ENCODE measurements at regions not wholly inside any gene's neighbourhood (a gene's known extent, or its start where the extent isn't known, plus 50 kb on each side); places are given as distances from the start of the nearest gene placed in this dataset.

DNA sequence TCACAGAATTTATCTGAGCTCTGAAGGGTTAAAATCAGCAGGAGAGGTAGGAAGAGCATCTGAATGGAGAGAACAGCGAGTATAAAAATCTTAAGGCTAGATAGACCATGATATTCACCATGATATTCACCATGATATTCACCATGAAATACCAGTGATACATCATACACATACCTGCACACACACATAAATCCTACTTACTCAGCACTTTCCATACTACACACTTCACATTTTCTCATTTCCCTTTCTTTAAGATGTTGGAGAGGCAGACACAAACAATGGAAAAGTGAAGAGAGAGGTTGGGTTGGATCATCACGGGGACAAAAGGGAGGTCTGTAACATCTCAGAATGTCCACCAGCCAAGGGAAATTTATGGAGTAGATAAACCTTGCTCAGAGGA is 66.4 kb upstream of the ATP10B start:
- DNase-seq: no peak
- Histone ChIP-seq H3K9me3 (ENCODE audit: control insufficient read depth in 2 of 3, insufficient read depth in 1 of 3, low read length in 3 of 3) (no peaks in the 10 kb centered on the region), H3K4me1 (ENCODE audit: control insufficient read depth in 2 of 3, insufficient read depth in 2 of 3, low read depth in 1 of 3, low read length in 3 of 3) (peaks cover 0 to 2% (median 0%) of the 10 kb centered on the region in 3 donors), H3K27ac (ENCODE audit: low read depth in 2 of 2, low read length in 2 of 2) (no peak overlapping the region), H3K27me3 (ENCODE audit: control insufficient read depth, insufficient read depth, low read length) (no peaks in the 10 kb centered on the region), H3K9ac (ENCODE audit: low read length in 3 of 3) (no peak overlapping the region), H3K36me3 (ENCODE audit: control insufficient read depth in 2 of 3, insufficient read depth in 3 of 3, low read length in 3 of 3) (no peaks in the 10 kb centered on the region), H3K4me3 (ENCODE audit: low read length in 3 of 3) (no peak overlapping the region)
- intact Hi-C loops (cut with DNase I): no loop called here
- TF ChIP-seq, protein P1, sequence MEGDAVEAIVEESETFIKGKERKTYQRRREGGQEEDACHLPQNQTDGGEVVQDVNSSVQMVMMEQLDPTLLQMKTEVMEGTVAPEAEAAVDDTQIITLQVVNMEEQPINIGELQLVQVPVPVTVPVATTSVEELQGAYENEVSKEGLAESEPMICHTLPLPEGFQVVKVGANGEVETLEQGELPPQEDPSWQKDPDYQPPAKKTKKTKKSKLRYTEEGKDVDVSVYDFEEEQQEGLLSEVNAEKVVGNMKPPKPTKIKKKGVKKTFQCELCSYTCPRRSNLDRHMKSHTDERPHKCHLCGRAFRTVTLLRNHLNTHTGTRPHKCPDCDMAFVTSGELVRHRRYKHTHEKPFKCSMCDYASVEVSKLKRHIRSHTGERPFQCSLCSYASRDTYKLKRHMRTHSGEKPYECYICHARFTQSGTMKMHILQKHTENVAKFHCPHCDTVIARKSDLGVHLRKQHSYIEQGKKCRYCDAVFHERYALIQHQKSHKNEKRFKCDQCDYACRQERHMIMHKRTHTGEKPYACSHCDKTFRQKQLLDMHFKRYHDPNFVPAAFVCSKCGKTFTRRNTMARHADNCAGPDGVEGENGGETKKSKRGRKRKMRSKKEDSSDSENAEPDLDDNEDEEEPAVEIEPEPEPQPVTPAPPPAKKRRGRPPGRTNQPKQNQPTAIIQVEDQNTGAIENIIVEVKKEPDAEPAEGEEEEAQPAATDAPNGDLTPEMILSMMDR (IDR thresholded peaks at IDR 0.05; ENCODE audit: borderline replicate concordance, extremely low read depth, insufficient read depth): no peak
- no peak for FAIRE-seq

DNA sequence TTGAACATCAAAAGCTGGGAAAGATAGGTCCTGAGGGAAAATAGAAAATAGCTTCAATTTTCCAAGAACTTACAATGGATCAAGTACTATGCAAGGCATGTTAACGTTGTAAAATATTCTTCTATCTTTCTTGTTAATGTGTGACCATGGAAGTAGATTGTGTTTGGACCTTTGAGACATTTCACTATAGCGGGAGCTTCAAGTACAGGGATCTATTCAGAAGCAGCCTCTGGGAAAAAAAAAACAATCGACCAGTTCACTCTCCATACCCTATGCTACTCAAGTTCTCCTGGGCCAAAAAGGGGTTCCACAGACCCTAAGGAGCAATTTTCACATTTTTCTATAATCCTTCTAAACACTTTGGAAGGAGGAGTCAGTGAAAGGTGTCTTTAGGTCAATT is 54.1 kb upstream of the ATP10B start:
- DNase-seq (no peak), FAIRE-seq (no peak)
- H3K9ac ChIP-seq (ENCODE audit: low read length in 3 of 3): no peak overlapping the region
- no peak overlapping the region for H3K4me3 ChIP-seq (ENCODE audit: low read length in 3 of 3)
- no peak overlapping the region for H3K27ac ChIP-seq (ENCODE audit: low read depth in 2 of 2, low read length in 2 of 2)
- H3K4me1 ChIP-seq (ENCODE audit: control insufficient read depth in 2 of 3, insufficient read depth in 2 of 3, low read depth in 1 of 3, low read length in 3 of 3): no peaks in the 10 kb centered on the region
- intact Hi-C loops (cut with DNase I): no loop called here
- no peaks in the 10 kb centered on the region for H3K27me3 ChIP-seq (ENCODE audit: control insufficient read depth, insufficient read depth, low read length)
- TF ChIP-seq, protein P1 (IDR thresholded peaks at IDR 0.05; ENCODE audit: borderline replicate concordance, extremely low read depth, insufficient read depth): no peak
- no peaks in the 10 kb centered on the region for H3K9me3 ChIP-seq (ENCODE audit: control insufficient read depth in 2 of 3, insufficient read depth in 1 of 3, low read length in 3 of 3)
- no peaks in the 10 kb centered on the region for H3K36me3 ChIP-seq (ENCODE audit: control insufficient read depth in 2 of 3, insufficient read depth in 3 of 3, low read length in 3 of 3)

DNA sequence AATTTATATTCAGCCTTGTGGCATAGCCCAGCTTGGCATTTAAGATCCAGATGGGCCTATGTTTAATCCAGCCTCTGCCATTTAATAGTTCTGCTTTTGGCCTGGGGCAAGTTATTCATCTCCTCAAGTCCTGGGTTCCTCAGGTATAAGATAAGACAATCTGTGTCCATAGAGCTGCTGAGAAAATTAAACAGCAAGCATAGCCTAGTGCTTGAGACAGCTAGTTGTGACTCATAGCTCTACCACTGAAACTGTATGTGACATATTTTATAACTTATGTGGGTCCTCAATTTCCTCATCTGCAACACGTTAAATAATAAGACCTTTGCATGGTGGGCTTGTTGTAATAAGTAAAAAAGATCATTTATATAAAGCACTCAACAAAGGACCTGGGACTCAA is 53.3 kb upstream of the ATP10B start:
- no peaks in the 10 kb centered on the region for H3K4me1 ChIP-seq (ENCODE audit: control insufficient read depth in 2 of 3, insufficient read depth in 2 of 3, low read depth in 1 of 3, low read length in 3 of 3)
- H3K9ac ChIP-seq (ENCODE audit: low read length in 3 of 3): no peak overlapping the region
- TF ChIP-seq, protein P1 (IDR thresholded peaks at IDR 0.05; ENCODE audit: borderline replicate concordance, extremely low read depth, insufficient read depth): no peak
- FAIRE-seq: no peak
- no peaks in the 10 kb centered on the region for H3K9me3 ChIP-seq (ENCODE audit: control insufficient read depth in 2 of 3, insufficient read depth in 1 of 3, low read length in 3 of 3)
- intact Hi-C loops (cut with DNase I): no loop called here
- H3K27me3 ChIP-seq (ENCODE audit: control insufficient read depth, insufficient read depth, low read length): no peaks in the 10 kb centered on the region
- H3K36me3 ChIP-seq (ENCODE audit: control insufficient read depth in 2 of 3, insufficient read depth in 3 of 3, low read length in 3 of 3): no peaks in the 10 kb centered on the region
- no peak overlapping the region for H3K4me3 ChIP-seq (ENCODE audit: low read length in 3 of 3)
- no peak for DNase-seq
- H3K27ac ChIP-seq (ENCODE audit: low read depth in 2 of 2, low read length in 2 of 2): no peak overlapping the region

DNA sequence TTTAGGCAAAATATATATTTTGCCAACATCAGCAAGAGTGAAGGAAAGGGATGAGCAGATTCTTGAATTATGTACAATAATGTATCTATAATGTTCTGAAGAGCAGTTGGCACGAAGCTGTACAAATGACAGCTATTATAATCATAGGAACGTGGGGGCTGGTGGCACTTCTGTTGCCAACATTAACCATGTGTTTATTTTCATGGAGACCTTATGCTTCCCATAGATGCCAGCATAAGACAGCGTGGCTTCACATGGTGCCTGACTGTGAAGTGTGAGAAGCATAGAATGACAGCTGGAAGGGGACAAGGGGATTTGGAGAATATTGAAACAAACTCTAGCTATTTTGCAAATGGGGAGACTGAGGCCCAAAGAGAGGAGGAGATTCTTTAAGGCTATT is 52.6 kb upstream of the ATP10B start:
- FAIRE-seq: no peak
- intact Hi-C loops (cut with DNase I): no loop called here

More for the DNA sequence above, 52.6 kb upstream of the ATP10B start:
- no peak overlapping the region for H3K27ac ChIP-seq (ENCODE audit: low read depth in 2 of 2, low read length in 2 of 2)
- H3K27me3 ChIP-seq (ENCODE audit: control insufficient read depth, insufficient read depth, low read length): no peaks in the 10 kb centered on the region
- no peak for DNase-seq
- H3K9ac ChIP-seq (ENCODE audit: low read length in 3 of 3): no peak overlapping the region
- H3K36me3 ChIP-seq (ENCODE audit: control insufficient read depth in 2 of 3, insufficient read depth in 3 of 3, low read length in 3 of 3): no peaks in the 10 kb centered on the region
- TF ChIP-seq, protein P1 (IDR thresholded peaks at IDR 0.05; ENCODE audit: borderline replicate concordance, extremely low read depth, insufficient read depth): no peak
- H3K9me3 ChIP-seq (ENCODE audit: control insufficient read depth in 2 of 3, insufficient read depth in 1 of 3, low read length in 3 of 3): no peaks in the 10 kb centered on the region
- no peak overlapping the region for H3K4me3 ChIP-seq (ENCODE audit: low read length in 3 of 3)
- no peaks in the 10 kb centered on the region for H3K4me1 ChIP-seq (ENCODE audit: control insufficient read depth in 2 of 3, insufficient read depth in 2 of 3, low read depth in 1 of 3, low read length in 3 of 3)

Measured in kidney (tissue), 13 donors.